HEK293 (cell line): ENCODE measurements at regions not wholly inside any gene's neighbourhood (a gene's known extent, or its start where the extent isn't known, plus 50 kb on each side); places are given as distances from the start of the nearest gene placed in this dataset.

Experiments used
- CTCF ChIA-PET: fragments of 350-600 bp; formaldehyde crosslinking; extraction: SDS; loops from one replicate; lab custom pipeline; 2021; ENCODE audit warnings: antibody characterized with exemption; lab: Yijun Ruan, JAX
- POLR2A ChIA-PET: fragments of 300-600 bp; formaldehyde crosslinking; extraction: SDS; loops from one replicate; lab custom pipeline; 2020; ENCODE audit warnings: antibody characterized with exemption, inconsistent platforms; lab: Yijun Ruan, JAX
- H3K27ac ChIP-seq: fragments of 200-500 bp; sonication (Bioruptor generic); 2 replicates; pipeline ENCODE4 v1.5.1; 2014; ENCODE audit warnings: low read depth, low read length, control low read depth, inconsistent platforms; ENCODE audit errors: extremely low read depth
- H3K36me3 ChIP-seq, 2 experiments: fragments of 200-500 bp in 1 of 2; sonication (Bioruptor generic) in 1 of 2; 1 replicate in 1 of 2; 2 replicates in 1 of 2; pipeline ENCODE4 v1.5.1; 2014 to 2017; ENCODE audit warnings: inconsistent platforms in 2 of 2, low read length in 2 of 2; ENCODE audit not compliant: control insufficient read depth in 2 of 2, insufficient read depth in 1 of 2
- H3K4me1 ChIP-seq: fragments of 200-500 bp; sonication (Bioruptor generic); 2 replicates; pipeline ENCODE4 v1.5.1; 2014; ENCODE audit warnings: mild to moderate bottlenecking, low read length, inconsistent platforms; ENCODE audit not compliant: control insufficient read depth, insufficient read depth
- H3K4me3 ChIP-seq: 2 replicates; pipeline ENCODE4 v1.5.1; 2011; ENCODE audit warnings: low read depth, mild to moderate bottlenecking, control low read depth, low read length, moderate library complexity
- H3K9me3 ChIP-seq: fragments of 200-500 bp; sonication (Bioruptor generic); 2 replicates; pipeline ENCODE4 v1.5.1; 2014; ENCODE audit warnings: low read depth, low read length, inconsistent platforms; ENCODE audit not compliant: control insufficient read depth, insufficient read depth
- GFI1B ChIP-seq: fragments of 450-650 bp; formaldehyde crosslinking; IDR thresholded peaks from 2 replicates; pipeline ENCODE4 v1.5.1; 2016; ENCODE audit warnings: missing biosample characterization, missing genetic modification characterization
- GLIS1 ChIP-seq: fragments of 450-650 bp; formaldehyde crosslinking; IDR thresholded peaks from 2 replicates; pipeline ENCODE4 v1.5.1; 2016; ENCODE audit warnings: missing biosample characterization, missing genetic modification characterization
- INSM2 ChIP-seq: fragments of 450-650 bp; formaldehyde crosslinking; IDR thresholded peaks from 2 replicates; pipeline ENCODE4 v1.5.1; 2016; ENCODE audit warnings: missing biosample characterization, missing genetic modification characterization
- MEIS1 ChIP-seq: sonication (generic); formaldehyde crosslinking; IDR thresholded peaks from 2 replicates; pipeline ENCODE4 v1.8.1; 2022; ENCODE audit warnings: missing genetic modification reagents, mild to moderate bottlenecking, borderline replicate concordance
- MZF1 ChIP-seq: fragments of 450-650 bp; formaldehyde crosslinking; IDR thresholded peaks from 2 replicates; pipeline ENCODE4 v1.5.1; 2017; ENCODE audit warnings: missing biosample characterization, missing genetic modification characterization, borderline replicate concordance
- OSR2 ChIP-seq: fragments of 450-650 bp; formaldehyde crosslinking; IDR thresholded peaks from 2 replicates; pipeline ENCODE4 v1.5.1; 2016; ENCODE audit warnings: missing biosample characterization, missing genetic modification characterization
- PRDM1 ChIP-seq: fragments of 450-650 bp; formaldehyde crosslinking; IDR thresholded peaks from 2 replicates; pipeline ENCODE4; 2016; ENCODE audit warnings: missing biosample characterization, missing genetic modification characterization
- REST ChIP-seq: fragments of 450-650 bp; formaldehyde crosslinking; IDR thresholded peaks from 2 replicates; pipeline ENCODE4 v1.5.1; 2016; ENCODE audit warnings: missing biosample characterization, missing genetic modification characterization
- SCRT2 ChIP-seq: fragments of 450-650 bp; formaldehyde crosslinking; IDR thresholded peaks from 2 replicates; pipeline ENCODE4 v1.5.1; 2016; ENCODE audit warnings: missing biosample characterization, missing genetic modification characterization
- YY2 ChIP-seq: fragments of 450-650 bp; formaldehyde crosslinking; IDR thresholded peaks from 2 replicates; pipeline ENCODE4 v1.5.1; 2016; ENCODE audit warnings: missing biosample characterization, missing genetic modification characterization
- ZBTB7A ChIP-seq: fragments of 450-650 bp; formaldehyde crosslinking; IDR thresholded peaks from 2 replicates; pipeline ENCODE4 v1.5.1; 2016; ENCODE audit warnings: low read depth, missing biosample characterization, missing genetic modification characterization
- ZFP3 ChIP-seq: fragments of 450-650 bp; formaldehyde crosslinking; IDR thresholded peaks from 2 replicates; pipeline ENCODE4 v1.5.1; 2016; ENCODE audit warnings: low read depth, missing biosample characterization, missing genetic modification characterization
- ZNF132 ChIP-seq: fragments of 450-650 bp; formaldehyde crosslinking; IDR thresholded peaks from 2 replicates; pipeline ENCODE4 v1.5.1; 2017; ENCODE audit warnings: missing biosample characterization, missing genetic modification characterization, borderline replicate concordance
- ZNF18 ChIP-seq: fragments of 450-650 bp; formaldehyde crosslinking; IDR thresholded peaks from 2 replicates; pipeline ENCODE4 v1.5.1; 2016; ENCODE audit warnings: missing biosample characterization, missing genetic modification characterization
- ZNF324 ChIP-seq: fragments of 450-650 bp; formaldehyde crosslinking; IDR thresholded peaks from 2 replicates; pipeline ENCODE4 v1.5.1; 2016; ENCODE audit warnings: missing biosample characterization, missing genetic modification characterization
- ZNF366 ChIP-seq: fragments of 450-650 bp; formaldehyde crosslinking; conservative IDR thresholded peaks from 2 replicates; pipeline ENCODE4 v1.5.1; 2016; ENCODE audit warnings: missing biosample characterization, missing genetic modification characterization
- ZNF449 ChIP-seq: fragments of 450-650 bp; formaldehyde crosslinking; IDR thresholded peaks from 2 replicates; pipeline ENCODE4 v1.5.1; 2017; ENCODE audit warnings: missing biosample characterization, mild to moderate bottlenecking, missing genetic modification characterization, moderate library complexity
- ZNF473 ChIP-seq: fragments of 450-650 bp; formaldehyde crosslinking; IDR thresholded peaks from 2 replicates; pipeline ENCODE4 v1.5.1; 2017; ENCODE audit warnings: missing biosample characterization, missing genetic modification characterization
- ZNF610 ChIP-seq: fragments of 450-650 bp; formaldehyde crosslinking; IDR thresholded peaks from 2 replicates; pipeline ENCODE4 v1.5.1; 2016; ENCODE audit warnings: missing biosample characterization, missing genetic modification characterization, borderline replicate concordance
- ZNF654 ChIP-seq: fragments of 450-650 bp; formaldehyde crosslinking; IDR thresholded peaks from 2 replicates; pipeline ENCODE4 v1.5.1; 2016; ENCODE audit warnings: low read depth, missing biosample characterization, missing genetic modification characterization
- ZNF670 ChIP-seq: fragments of 450-650 bp; formaldehyde crosslinking; IDR thresholded peaks from 2 replicates; pipeline ENCODE4 v1.5.1; 2016; ENCODE audit warnings: missing biosample characterization, missing genetic modification characterization, low read depth
- ZNF747 ChIP-seq: fragments of 450-650 bp; formaldehyde crosslinking; IDR thresholded peaks from 2 replicates; pipeline ENCODE4 v1.5.1; 2016; ENCODE audit warnings: missing biosample characterization, missing genetic modification characterization
- ZNF776 ChIP-seq: fragments of 450-650 bp; formaldehyde crosslinking; IDR thresholded peaks from 2 replicates; pipeline ENCODE4 v1.5.0; 2017; ENCODE audit warnings: missing biosample characterization, missing genetic modification characterization, borderline replicate concordance

GRCh38 chr7:17236603-17237002 lies 61.8 kb upstream of the AHR start (continued):
- TF ChIP-seq INSM2, result no peak
- TF ChIP-seq ZNF747 (tag by site-specific recombination), result no peak
- TF ChIP-seq ZNF473 (tag by site-specific recombination), result no peak
- no peak for TF ChIP-seq ZNF132 (tag by site-specific recombination)
- TF ChIP-seq ZNF610, result no peak
- TF ChIP-seq GFI1B (tag by site-specific recombination), result no peak
- no peak for TF ChIP-seq MEIS1 (CRISPR knock-in tag)

- CTCF ChIA-PET, result no interaction called here
- POLR2A ChIA-PET, result no interaction called here
- Histone ChIP-seq H3K27ac (no peak overlapping the region), H3K9me3 (no peaks in the 10 kb centered on the region), H3K4me3 (no peak overlapping the region), H3K36me3 (no peaks in the 10 kb centered on the region), H3K4me1 (peaks cover 8% of the 10 kb centered on the region)
- no peak for TF ChIP-seq GLIS1 (tag by site-specific recombination)
- no peak for TF ChIP-seq ZNF449 (tag by site-specific recombination)
- no peak for TF ChIP-seq YY2 (tag by site-specific recombination)
Measured at GRCh38 chr7:17239046-17239445, 59.4 kb upstream of the AHR start.

GRCh38 chr7:17239683-17240521 lies 58.5 kb upstream of the AHR start:
- H3K4me3 ChIP-seq, result no peak overlapping the region
- ChIA-PET CTCF (no interaction called here), POLR2A (no interaction called here)
- peaks cover 8% of the 10 kb centered on the region for H3K4me1 ChIP-seq
- H3K36me3 ChIP-seq, result no peaks in the 10 kb centered on the region
- H3K27ac ChIP-seq, result no peak overlapping the region
- no peaks in the 10 kb centered on the region for H3K9me3 ChIP-seq
- TF ChIP-seq ZNF324 (no peak), PRDM1 (tag by site-specific recombination) (no peak), REST (tag by site-specific recombination) (no peak)
- TF ChIP-seq, all 188 proteins: peak for 0

GRCh38 chr7:17242504-17242903 lies 55.9 kb upstream of the AHR start:
- H3K36me3 ChIP-seq, result no peaks in the 10 kb centered on the region
- no peaks in the 10 kb centered on the region for H3K9me3 ChIP-seq
- ChIA-PET POLR2A (no interaction called here), CTCF (no interaction called here)
- no peak overlapping the region for H3K27ac ChIP-seq
- H3K4me3 ChIP-seq, result no peak overlapping the region
- peaks cover 8% of the 10 kb centered on the region for H3K4me1 ChIP-seq
- TF ChIP-seq ZNF776 (tag by site-specific recombination) (no peak), ZNF366 (tag by site-specific recombination) (no peak), ZNF670 (tag by site-specific recombination) (no peak), MZF1 (tag by site-specific recombination) (no peak), SCRT2 (tag by site-specific recombination) (no peak), OSR2 (tag by site-specific recombination) (no peak), ZNF18 (no peak), ZNF654 (tag by site-specific recombination) (no peak), ZFP3 (tag by site-specific recombination) (no peak), ZBTB7A (tag by site-specific recombination) (no peak)
